ENCODE measurements at regions not wholly inside any gene's neighbourhood (a gene's known extent, or its start where the extent isn't known, plus 50 kb on each side); places are given as distances from the start of the nearest gene placed in this dataset.

DNA sequence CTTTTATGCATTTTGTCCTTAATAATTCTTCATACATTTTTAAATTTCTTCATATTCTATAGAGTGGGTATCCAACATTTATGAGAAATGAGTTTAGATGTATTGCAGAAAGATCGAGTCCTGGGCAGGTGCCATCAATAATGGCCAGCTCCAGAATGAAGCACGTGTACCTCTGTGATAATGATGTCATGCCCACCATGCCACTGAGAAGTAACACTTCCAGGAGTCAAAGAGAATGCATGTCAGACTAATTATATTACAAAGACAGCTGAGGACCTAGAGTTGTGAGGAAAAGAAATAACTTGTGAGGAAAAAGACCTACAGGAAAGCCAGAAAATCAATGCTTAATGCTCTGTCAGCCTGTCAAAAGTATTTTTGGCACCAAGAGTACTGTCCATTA lies 157.4 kb upstream of the P2RY1 start:
- Histone ChIP-seq H3K27ac (ENCODE audit: low read depth in 1 of 2, low read length in 1 of 2) (no peak overlapping the region), H3K9ac (ENCODE audit: insufficient read depth in 1 of 2, low read length in 2 of 2) (no peak overlapping the region), H3K4me3 (no peak overlapping the region), H3K27me3 (ENCODE audit: control insufficient read depth in 3 of 3, insufficient read depth in 3 of 3, low read length in 2 of 3) (no peaks in the 10 kb centered on the region), H3K4me1 (ENCODE audit: control insufficient read depth in 5 of 5, insufficient read depth in 5 of 5, low read length in 5 of 5) (no peaks in the 10 kb centered on the region), H3K36me3 (ENCODE audit: control insufficient read depth in 4 of 4, insufficient read depth in 4 of 4, low read length in 4 of 4) (no peaks in the 10 kb centered on the region), H3K9me3 (ENCODE audit: control insufficient read depth in 4 of 4, insufficient read depth in 3 of 4, low read length in 3 of 4) (no peaks in the 10 kb centered on the region)
- TF ChIP-seq, protein P1, sequence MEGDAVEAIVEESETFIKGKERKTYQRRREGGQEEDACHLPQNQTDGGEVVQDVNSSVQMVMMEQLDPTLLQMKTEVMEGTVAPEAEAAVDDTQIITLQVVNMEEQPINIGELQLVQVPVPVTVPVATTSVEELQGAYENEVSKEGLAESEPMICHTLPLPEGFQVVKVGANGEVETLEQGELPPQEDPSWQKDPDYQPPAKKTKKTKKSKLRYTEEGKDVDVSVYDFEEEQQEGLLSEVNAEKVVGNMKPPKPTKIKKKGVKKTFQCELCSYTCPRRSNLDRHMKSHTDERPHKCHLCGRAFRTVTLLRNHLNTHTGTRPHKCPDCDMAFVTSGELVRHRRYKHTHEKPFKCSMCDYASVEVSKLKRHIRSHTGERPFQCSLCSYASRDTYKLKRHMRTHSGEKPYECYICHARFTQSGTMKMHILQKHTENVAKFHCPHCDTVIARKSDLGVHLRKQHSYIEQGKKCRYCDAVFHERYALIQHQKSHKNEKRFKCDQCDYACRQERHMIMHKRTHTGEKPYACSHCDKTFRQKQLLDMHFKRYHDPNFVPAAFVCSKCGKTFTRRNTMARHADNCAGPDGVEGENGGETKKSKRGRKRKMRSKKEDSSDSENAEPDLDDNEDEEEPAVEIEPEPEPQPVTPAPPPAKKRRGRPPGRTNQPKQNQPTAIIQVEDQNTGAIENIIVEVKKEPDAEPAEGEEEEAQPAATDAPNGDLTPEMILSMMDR (IDR thresholded peaks at IDR 0.05; ENCODE audit: control extremely low read depth, extremely low read depth), result no peak
- DNase-seq (no peak), ATAC-seq (ENCODE audit: insufficient read depth, low FRiP score) (no peak)
- WGBS, 2 donors, result 78 to 85% methylated on average over 2 of the region's 2 CpGs

DNA sequence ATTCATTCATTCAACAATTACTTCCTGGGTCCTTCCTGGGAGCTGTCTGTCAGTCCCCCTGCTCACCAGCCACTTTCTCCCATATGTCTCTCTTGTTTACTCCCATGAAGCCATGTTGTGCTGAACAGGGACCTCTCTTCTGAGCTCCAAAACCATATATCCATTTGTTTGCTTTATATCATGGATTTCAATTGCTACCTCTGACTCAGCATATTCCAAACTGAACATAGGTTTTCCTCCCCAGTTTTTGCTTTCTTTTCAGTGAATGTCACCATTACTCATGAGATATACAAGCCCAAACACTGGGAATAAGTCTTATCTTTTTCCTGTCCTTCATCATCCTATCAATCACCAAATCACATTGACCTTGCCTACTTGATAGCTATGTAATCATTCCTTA lies 152.5 kb upstream of the P2RY1 start:
- DNase-seq (no peak), ATAC-seq (ENCODE audit: insufficient read depth, low FRiP score) (no peak)
- Histone ChIP-seq H3K9ac (ENCODE audit: insufficient read depth in 1 of 2, low read length in 2 of 2) (no peak overlapping the region), H3K27me3 (ENCODE audit: control insufficient read depth in 3 of 3, insufficient read depth in 3 of 3, low read length in 2 of 3) (no peaks in the 10 kb centered on the region), H3K9me3 (ENCODE audit: control insufficient read depth in 4 of 4, insufficient read depth in 3 of 4, low read length in 3 of 4) (peaks cover 0 to 4% (median 0%) of the 10 kb centered on the region in 4 donors), H3K27ac (ENCODE audit: low read depth in 1 of 2, low read length in 1 of 2) (no peak overlapping the region), H3K4me3 (no peak overlapping the region), H3K36me3 (ENCODE audit: control insufficient read depth in 4 of 4, insufficient read depth in 4 of 4, low read length in 4 of 4) (no peaks in the 10 kb centered on the region), H3K4me1 (ENCODE audit: control insufficient read depth in 5 of 5, insufficient read depth in 5 of 5, low read length in 5 of 5) (no peaks in the 10 kb centered on the region)
- TF ChIP-seq, protein P1 (IDR thresholded peaks at IDR 0.05; ENCODE audit: control extremely low read depth, extremely low read depth), result no peak

DNA sequence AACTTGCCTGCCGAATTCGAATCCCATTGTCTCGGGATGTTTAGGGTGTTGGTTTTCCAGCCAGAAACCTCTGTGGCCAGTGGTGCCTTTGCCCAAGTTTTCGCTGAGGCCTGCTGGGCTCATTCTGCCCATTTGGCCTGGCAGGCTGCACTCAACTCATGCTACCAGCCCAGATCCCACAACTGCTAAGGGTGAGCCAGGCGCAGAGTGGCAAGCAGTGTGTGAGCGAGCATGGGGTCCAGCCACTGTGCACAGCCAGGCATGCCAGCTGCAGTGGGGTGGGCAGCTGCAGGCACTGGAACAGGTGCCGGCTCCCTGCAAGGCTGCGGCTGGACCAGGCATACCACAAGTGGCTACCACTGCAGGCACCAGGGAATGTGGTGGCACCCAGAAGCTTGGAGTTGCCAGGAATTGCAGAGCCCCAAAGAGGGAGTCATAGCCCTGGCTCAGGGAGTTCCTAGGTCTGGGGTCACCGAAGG lies 151.4 kb upstream of the P2RY1 start:
- TF ChIP-seq, protein P1 (IDR thresholded peaks at IDR 0.05; ENCODE audit: control extremely low read depth, extremely low read depth), result no peak
- 94 to 97% methylated on average over 9 of the region's 9 CpGs for WGBS, 2 donors
- DNase-seq (no peak), ATAC-seq (ENCODE audit: insufficient read depth, low FRiP score) (no peak)
- no peak overlapping the region for H3K9ac ChIP-seq (ENCODE audit: insufficient read depth in 1 of 2, low read length in 2 of 2)
- H3K27ac ChIP-seq (ENCODE audit: low read depth in 1 of 2, low read length in 1 of 2), result no peak overlapping the region
- H3K36me3 ChIP-seq (ENCODE audit: control insufficient read depth in 4 of 4, insufficient read depth in 4 of 4, low read length in 4 of 4), result no peaks in the 10 kb centered on the region
- H3K9me3 ChIP-seq (ENCODE audit: control insufficient read depth in 4 of 4, insufficient read depth in 3 of 4, low read length in 3 of 4), result peaks cover 0 to 4% (median 0%) of the 10 kb centered on the region in 4 donors
- no peaks in the 10 kb centered on the region for H3K27me3 ChIP-seq (ENCODE audit: control insufficient read depth in 3 of 3, insufficient read depth in 3 of 3, low read length in 2 of 3)
- no peak overlapping the region for H3K4me3 ChIP-seq
- H3K4me1 ChIP-seq (ENCODE audit: control insufficient read depth in 5 of 5, insufficient read depth in 5 of 5, low read length in 5 of 5), result no peaks in the 10 kb centered on the region

DNA sequence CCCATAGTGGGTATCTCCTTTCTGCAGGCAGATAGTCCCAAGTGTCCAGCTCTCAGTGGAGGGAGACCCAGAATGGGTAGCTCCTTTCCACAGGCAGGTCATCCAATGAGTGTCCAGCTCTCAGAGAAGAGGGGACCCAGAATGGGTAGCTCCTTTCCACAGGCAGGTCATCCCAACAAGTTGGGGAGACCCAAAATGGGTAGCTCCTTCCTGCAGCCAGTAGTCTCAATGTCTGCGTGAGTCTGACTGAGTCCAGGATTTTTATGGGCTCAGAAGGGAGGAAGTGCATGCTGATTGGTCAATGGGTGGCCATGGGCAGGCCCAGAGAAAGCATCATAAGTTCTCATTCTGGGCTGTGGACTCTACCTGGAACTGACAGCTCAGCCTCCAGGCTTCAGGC lies 150.7 kb upstream of the P2RY1 start:
- no peak for DNase-seq
- Histone ChIP-seq H3K4me3 (no peak overlapping the region), H3K9ac (ENCODE audit: insufficient read depth in 1 of 2, low read length in 2 of 2) (no peak overlapping the region), H3K27me3 (ENCODE audit: control insufficient read depth in 3 of 3, insufficient read depth in 3 of 3, low read length in 2 of 3) (no peaks in the 10 kb centered on the region), H3K27ac (ENCODE audit: low read depth in 1 of 2, low read length in 1 of 2) (no peak overlapping the region), H3K36me3 (ENCODE audit: control insufficient read depth in 4 of 4, insufficient read depth in 4 of 4, low read length in 4 of 4) (no peaks in the 10 kb centered on the region), H3K4me1 (ENCODE audit: control insufficient read depth in 5 of 5, insufficient read depth in 5 of 5, low read length in 5 of 5) (no peaks in the 10 kb centered on the region), H3K9me3 (ENCODE audit: control insufficient read depth in 4 of 4, insufficient read depth in 3 of 4, low read length in 3 of 4) (peaks cover 0 to 4% (median 0%) of the 10 kb centered on the region in 4 donors)
- 96% methylated on average over 1 of the region's 1 CpG for WGBS, 2 donors
- no peak for ATAC-seq (ENCODE audit: insufficient read depth, low FRiP score)
- TF ChIP-seq, protein P1 (IDR thresholded peaks at IDR 0.05; ENCODE audit: control extremely low read depth, extremely low read depth), result no peak

Data from lung (tissue), 11 donors.